Thyroid gland (tissue), 4 donors: ENCODE measurements at regions not wholly inside any gene's neighbourhood (a gene's known extent, or its start where the extent isn't known, plus 50 kb on each side); places are given as distances from the start of the nearest gene placed in this dataset.

ENCODE experiments used
- CTCF ChIP-seq, 6 experiments: fragments of 200-600 bp in 3 of 6; fragments of 450-650 bp in 3 of 6; sonication (generic) in 3 of 6; IDR thresholded peaks; one replicate each; pipeline ENCODE4 v1.5.1; 2016 to 2019; ENCODE audit warnings: antibody characterized with exemption in 6 of 6, mild to moderate bottlenecking in 2 of 6, inconsistent platforms in 1 of 6, moderate library complexity in 1 of 6
- POLR2A ChIP-seq, 2 donors: fragments of 450-650 bp; IDR thresholded peaks; one replicate each; pipeline ENCODE4 v1.6.1; 2017; ENCODE audit warnings: antibody characterized with exemption in 2 of 2, mild to moderate bottlenecking in 2 of 2, moderate library complexity in 1 of 2

- no peak for TF ChIP-seq POLR2A (IDR thresholded peaks at IDR 0.05)
- TF ChIP-seq CTCF (IDR thresholded peaks at IDR 0.05) = no peak
Measured at GRCh38 chr20:48425321-48425720, 402.5 kb downstream of the PREX1 start.
